LNCAP (cell line): ENCODE measurements at regions not wholly inside any gene's neighbourhood (a gene's known extent, or its start where the extent isn't known, plus 50 kb on each side); places are given as distances from the start of the nearest gene placed in this dataset.

ENCODE experiments used
- CTCF ChIP-seq: fragments of 450-650 bp; IDR thresholded peaks from 2 replicates; pipeline ENCODE4 v1.5.1; 2017; ENCODE audit warnings: mild to moderate bottlenecking

DNA sequence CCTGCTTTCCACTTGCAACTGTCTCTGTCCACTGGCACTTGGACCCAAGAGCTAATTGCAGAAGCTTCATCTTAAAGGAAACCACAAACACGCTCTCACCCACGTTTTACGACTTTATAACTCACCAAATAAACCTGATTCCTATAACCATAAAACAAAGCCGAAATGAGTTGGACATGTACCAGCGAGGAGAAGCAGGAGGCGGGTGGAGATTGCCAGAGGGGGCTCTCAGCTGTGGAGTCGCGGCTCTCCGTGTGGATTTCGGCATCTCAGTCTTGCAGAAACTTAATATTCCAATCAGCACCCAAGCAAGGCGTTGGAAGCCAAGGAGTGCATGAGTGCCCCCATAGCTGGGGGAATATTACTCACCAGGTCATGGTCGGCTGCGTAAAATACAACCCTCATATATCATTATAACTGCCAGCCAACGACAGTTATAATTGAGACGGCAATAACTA is 483.6 kb downstream of the MN1 start:
- TF ChIP-seq CTCF = no peak

GRCh38 chr22:27318516-27318915 is 483.0 kb downstream of the MN1 start:
- no peak for TF ChIP-seq CTCF

DNA sequence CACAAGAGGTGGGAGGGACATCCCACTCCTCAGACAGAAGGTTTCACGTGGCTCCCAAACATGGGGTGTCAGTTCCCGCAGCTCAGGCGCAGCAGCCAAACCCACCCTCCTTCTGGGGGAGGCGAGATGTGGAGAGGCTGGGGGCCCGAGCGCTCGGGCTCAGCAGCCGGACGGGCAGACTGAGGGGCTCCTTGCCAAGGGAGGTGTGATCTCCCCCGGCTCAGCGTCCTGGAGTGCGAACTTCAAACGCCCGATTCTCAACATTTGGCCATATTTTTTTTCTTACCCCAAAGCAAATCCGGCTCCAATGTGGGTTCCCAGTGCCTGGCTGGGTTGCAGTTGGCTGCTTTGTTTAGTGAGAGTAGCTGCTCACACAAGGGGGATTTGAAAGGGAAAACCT is 477.9 kb downstream of the MN1 start:
- no peak for TF ChIP-seq CTCF

DNA sequence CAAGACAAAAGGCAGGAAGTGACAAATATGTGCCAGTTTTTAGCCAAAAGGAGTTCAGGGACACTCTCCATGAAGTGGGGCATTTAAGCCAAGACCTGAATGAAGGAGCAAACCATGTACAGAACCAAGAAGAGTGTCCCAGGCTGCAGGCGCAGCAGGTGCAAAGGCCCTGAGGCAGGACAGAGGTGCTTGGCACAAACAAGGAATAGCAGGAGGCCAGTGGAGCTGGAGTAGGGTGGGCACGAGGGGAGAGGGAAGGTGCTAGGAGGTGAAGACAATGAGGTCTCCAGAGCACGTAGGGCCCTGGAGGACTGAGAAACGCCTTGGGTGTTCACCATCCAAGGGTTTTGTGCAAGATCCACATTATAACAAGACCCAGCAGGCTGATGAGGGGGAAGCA is 474.1 kb downstream of the MN1 start:
- TF ChIP-seq CTCF = no peak

DNA sequence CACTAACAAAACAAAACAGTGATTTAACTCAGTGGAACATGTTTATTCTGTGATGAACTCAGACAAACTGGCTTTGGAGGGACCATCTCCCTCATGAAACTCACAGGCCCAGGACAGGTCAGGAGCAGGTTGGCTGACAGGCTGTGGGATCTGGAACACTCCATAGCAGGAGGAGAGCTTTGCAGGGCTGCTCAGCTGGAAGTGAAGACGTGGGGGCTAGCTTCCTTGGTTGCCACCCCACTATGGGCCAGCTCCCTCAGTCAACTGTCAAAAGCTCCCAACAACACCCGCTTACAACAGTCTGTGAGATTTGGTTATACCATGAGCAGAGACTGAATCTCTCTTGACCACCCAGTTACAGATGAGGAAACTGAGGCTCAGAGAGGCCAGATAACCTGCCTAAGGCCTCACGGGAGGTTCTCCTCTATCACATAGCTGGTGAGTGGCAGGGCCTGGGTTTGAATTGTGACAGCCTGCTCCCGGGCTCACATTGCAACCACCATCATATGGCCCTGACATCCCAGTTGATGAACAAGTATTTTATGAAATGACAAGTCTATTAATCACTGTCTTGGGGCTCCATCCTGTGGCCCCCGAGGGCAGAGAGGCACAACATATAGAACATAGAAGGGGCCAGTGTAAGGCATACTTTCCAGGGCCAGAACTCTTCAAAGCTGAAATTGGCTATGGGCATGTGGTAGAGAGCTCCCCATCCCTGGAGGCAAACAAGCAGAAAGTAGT is 473.4 kb downstream of the MN1 start:
- TF ChIP-seq CTCF = no peak

- no peak for TF ChIP-seq CTCF
These were observed 472.3 kb downstream of the MN1 start for GRCh38 chr22:27329131-27329850.

DNA sequence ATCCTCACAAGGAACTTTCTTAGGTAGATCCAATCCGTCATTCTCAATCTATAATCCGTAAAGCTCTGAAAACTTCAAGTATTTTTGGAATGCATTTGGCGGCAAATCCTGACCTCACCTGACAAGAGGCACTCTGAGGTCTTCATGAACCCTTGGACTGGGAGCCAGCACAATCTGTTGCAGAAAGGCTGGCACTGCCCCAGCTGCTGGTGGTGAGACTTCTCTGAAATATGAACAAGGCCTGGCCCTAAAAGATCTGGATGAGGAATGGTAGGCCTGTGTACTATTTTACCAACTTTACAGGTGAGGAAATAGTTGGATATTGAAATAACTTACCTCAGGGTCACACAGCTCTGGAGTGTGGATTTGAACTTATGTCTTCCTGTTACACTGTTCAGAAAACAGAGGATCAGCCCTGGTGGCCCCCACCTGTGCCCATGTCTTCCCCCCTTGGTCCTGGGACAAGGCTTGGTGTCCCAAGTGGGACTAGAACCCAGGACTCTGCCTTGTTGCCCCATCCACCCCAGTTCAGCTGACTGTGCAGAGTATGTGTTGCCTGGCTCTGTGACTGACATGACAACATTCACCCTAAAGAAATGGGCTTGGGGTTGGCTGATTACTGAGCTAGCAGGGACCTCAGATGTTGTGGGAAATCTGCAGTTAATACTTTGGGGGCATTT is 471.4 kb downstream of the MN1 start:
- no peak for TF ChIP-seq CTCF
